ENCODE measurements at regions not wholly inside any gene's neighbourhood (a gene's known extent, or its start where the extent isn't known, plus 50 kb on each side); places are given as distances from the start of the nearest gene placed in this dataset.

DNA sequence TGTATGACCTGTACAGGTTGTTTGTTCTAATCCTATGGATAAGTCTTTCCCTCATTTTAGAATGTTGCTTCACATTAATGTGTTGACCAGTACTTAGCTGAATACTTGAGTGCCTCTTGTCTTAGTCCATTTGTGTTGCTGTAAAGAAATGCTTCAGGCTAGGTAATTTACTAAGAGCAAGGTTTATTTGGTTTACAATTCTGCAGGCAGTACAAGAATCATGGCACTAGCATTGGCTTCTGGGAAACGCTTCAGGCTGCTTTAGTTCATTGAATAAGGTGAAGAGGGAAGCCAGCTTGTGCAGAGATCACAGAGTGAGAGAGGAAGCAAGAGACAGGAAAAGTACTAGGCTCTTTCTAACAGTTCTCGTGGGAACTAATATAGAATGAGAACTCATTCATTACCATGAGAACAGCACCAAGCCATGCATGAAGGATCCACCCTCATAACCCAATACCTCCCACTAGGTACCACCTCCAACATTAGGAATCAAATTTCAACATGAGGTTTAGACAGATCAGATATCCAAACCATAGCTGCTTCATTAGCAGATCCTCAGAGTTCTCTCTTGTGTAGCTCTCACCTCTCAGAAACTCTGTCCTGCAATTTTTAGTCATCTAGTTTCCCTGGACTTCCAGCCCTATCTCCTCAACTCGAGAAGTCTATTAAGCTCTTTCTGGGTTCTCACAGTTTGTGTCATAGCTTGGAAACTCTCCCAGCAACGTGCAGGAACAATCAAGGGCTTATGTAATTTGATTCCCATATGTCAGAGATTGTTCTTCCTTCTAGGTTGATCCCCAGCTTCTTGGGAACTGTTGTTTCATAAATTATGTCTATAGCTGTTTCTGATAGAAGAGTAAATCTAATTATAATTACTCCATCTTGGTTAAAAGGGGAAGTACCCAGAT is 2082.3 kb upstream of the CELF4 start (continued):
- TF ChIP-seq, protein P1, sequence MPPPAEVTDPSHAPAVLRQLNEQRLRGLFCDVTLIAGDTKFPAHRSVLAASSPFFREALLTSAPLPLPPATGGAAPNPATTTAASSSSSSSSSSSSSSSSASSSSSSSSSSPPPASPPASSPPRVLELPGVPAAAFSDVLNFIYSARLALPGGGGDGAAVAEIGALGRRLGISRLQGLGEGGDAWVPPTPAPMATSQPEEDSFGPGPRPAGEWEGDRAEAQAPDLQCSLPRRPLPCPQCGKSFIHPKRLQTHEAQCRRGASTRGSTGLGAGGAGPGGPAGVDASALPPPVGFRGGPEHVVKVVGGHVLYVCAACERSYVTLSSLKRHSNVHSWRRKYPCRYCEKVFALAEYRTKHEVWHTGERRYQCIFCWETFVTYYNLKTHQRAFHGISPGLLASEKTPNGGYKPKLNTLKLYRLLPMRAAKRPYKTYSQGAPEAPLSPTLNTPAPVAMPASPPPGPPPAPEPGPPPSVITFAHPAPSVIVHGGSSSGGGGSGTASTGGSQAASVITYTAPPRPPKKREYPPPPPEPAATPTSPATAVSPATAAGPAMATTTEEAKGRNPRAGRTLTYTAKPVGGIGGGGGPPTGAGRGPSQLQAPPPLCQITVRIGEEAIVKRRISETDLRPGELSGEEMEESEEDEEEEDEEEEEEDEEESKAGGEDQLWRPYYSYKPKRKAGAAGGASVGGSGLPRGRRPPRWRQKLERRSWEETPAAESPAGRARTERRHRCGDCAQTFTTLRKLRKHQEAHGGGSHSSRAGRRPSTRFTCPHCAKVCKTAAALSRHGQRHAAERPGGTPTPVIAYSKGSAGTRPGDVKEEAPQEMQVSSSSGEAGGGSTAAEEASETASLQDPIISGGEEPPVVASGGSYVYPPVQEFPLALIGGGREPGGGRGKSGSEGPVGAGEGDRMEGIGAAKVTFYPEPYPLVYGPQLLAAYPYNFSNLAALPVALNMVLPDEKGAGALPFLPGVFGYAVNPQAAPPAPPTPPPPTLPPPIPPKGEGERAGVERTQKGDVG (CRISPR knock-in tag; IDR thresholded peaks at IDR 0.05): no peak
- TF ChIP-seq SUZ12 (IDR thresholded peaks at IDR 0.05; ENCODE audit: unreplicated experiment) (no peak), BHLHE40 (IDR thresholded peaks at IDR 0.05; ENCODE audit: borderline replicate concordance in 1 of 2, low read depth in 2 of 2, low read length in 1 of 2) (no peak), CBX5 (IDR thresholded peaks at IDR 0.05; ENCODE audit: low read depth) (no peak), NRF1 (conservative IDR thresholded peaks at IDR 0.05; ENCODE audit: low read depth, low read length) (no peak), BCL11A (IDR thresholded peaks at IDR 0.05; ENCODE audit: low read depth, low read length) (no peak), RCOR1 (conservative IDR thresholded peaks at IDR 0.05; ENCODE audit: low read depth, low read length) (no peak), ZNF207 (IDR thresholded peaks at IDR 0.05; ENCODE audit: borderline replicate concordance) (no peak), MEF2A (IDR thresholded peaks at IDR 0.05; ENCODE audit: insufficient read depth, low read depth, low read length) (no peak), PAX5 (IDR thresholded peaks at IDR 0.05; ENCODE audit: borderline replicate concordance, low read depth, low read length) (no peak), POLR2A (IDR thresholded peaks at IDR 0.05; ENCODE audit: low read depth, low read length) (no peak)
- TF ChIP-seq, protein P2, sequence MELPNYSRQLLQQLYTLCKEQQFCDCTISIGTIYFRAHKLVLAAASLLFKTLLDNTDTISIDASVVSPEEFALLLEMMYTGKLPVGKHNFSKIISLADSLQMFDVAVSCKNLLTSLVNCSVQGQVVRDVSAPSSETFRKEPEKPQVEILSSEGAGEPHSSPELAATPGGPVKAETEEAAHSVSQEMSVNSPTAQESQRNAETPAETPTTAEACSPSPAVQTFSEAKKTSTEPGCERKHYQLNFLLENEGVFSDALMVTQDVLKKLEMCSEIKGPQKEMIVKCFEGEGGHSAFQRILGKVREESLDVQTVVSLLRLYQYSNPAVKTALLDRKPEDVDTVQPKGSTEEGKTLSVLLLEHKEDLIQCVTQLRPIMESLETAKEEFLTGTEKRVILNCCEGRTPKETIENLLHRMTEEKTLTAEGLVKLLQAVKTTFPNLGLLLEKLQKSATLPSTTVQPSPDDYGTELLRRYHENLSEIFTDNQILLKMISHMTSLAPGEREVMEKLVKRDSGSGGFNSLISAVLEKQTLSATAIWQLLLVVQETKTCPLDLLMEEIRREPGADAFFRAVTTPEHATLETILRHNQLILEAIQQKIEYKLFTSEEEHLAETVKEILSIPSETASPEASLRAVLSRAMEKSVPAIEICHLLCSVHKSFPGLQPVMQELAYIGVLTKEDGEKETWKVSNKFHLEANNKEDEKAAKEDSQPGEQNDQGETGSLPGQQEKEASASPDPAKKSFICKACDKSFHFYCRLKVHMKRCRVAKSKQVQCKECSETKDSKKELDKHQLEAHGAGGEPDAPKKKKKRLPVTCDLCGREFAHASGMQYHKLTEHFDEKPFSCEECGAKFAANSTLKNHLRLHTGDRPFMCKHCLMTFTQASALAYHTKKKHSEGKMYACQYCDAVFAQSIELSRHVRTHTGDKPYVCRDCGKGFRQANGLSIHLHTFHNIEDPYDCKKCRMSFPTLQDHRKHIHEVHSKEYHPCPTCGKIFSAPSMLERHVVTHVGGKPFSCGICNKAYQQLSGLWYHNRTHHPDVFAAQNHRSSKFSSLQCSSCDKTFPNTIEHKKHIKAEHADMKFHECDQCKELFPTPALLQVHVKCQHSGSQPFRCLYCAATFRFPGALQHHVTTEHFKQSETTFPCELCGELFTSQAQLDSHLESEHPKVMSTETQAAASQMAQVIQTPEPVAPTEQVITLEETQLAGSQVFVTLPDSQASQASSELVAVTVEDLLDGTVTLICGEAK (IDR thresholded peaks at IDR 0.05; ENCODE audit: borderline replicate concordance): no peak
- TF ChIP-seq, protein P3, sequence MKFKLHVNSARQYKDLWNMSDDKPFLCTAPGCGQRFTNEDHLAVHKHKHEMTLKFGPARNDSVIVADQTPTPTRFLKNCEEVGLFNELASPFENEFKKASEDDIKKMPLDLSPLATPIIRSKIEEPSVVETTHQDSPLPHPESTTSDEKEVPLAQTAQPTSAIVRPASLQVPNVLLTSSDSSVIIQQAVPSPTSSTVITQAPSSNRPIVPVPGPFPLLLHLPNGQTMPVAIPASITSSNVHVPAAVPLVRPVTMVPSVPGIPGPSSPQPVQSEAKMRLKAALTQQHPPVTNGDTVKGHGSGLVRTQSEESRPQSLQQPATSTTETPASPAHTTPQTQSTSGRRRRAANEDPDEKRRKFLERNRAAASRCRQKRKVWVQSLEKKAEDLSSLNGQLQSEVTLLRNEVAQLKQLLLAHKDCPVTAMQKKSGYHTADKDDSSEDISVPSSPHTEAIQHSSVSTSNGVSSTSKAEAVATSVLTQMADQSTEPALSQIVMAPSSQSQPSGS (IDR thresholded peaks at IDR 0.05; ENCODE audit: low read length): no peak

Data from GM12878 (cell line).